Inferior parietal cortex (tissue), 1 donor: ENCODE measurements at regions not wholly inside any gene's neighbourhood (a gene's known extent, or its start where the extent isn't known, plus 50 kb on each side); places are given as distances from the start of the nearest gene placed in this dataset.

Experiments used
- DNase-seq: peaks from one replicate; pipeline ENCODE4 v3.0.0-alpha.2; 2016; ENCODE audit errors: extremely low spot score

DNA sequence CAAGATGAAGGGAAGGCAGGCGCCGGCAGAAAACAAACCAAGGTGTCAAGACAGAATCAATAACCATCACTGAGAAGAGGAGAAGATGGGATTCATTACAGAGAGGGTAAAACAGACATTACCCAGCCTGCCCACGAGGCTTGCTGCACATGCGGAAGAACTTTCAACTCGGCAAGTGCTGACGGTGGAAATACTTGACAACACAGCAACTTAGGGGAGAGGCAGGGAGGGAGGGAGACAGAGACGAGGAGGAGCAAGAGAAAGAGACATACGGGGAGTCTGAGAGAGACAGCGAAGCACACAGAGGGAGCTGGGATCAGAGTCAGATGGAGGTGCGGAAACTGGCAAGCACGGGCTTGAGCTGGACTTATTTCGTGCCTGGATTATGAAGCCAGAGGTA, 129.3 kb upstream of the NECTIN1 start:
- DNase-seq = no peak

DNA sequence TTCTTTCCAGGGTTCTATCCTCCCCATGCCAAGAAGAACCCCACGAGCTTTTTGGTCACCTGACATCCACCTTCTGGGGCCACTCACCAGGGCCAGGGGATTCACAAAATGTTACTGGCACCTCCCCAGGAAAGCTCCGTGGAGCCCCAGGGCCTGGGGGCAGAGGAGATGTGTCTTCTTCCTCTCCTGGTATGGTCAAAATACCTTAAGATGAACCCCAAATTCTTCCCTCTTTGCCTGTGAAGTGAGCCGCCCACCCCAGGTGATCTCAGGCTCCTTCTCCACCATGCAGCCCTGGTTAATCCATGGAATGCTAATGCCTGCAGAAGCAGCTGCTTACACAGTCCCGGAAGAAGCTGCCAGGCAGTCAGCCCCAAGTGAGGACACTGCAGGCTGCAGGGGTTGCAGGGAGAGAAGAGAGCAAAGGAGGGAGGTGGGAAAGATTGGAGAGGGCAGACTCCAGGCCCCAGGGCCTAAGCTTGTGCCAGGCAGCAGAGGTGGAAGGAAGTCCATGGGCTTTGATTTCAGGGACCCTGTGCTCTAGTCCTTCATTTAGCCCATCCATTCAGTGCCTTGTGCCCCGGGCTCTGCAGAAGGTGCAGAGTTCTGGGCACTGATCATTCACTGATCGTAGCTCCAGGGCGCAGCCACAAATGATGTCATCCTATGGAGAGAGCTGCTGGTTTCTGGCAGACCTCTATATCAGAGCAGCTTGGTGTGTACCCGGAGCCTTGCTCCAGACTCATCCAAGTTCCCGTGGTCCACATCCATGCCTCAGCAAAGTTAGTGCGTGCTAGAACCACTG, 127.9 kb upstream of the NECTIN1 start:
- DNase-seq = no peak

DNA sequence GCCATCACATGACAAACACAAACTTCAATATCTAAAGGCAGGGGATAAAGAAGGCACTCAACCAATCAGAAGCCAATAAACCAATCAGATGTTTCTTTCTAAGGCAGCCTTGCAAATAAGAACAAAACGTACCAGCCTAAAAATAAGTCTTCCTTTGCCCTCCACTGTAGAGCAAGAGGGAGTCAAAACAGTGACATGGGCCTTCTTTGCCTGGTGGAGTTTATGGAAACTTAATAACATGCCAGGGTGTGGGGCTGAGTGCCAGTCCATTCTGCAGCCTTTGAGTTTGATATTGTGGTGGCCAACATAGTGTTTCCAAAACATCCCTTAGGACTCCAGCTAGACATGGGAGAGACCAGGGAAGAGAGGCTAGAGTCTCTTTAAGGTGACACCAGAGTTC, 126.1 kb upstream of the NECTIN1 start:
- no peak for DNase-seq

DNA sequence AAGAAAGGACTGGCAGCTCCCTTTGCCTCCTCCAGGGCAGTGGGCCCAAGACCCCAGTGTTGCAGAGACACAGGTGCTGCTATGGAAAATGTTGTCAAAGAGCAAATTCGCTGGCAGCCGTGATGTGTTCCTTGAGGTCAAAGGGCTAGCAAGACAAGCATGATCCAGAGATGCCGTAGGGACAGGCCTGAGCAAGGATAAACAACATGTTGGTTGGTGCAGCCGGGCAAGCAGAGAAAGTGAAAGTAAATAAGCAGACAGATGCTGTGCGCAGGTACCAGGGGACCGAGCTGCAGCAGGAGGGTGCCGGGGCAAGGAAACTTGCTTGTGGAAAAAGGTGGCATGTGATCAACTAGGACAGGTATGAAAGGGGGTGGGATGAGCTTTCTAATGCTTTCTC, 125.5 kb upstream of the NECTIN1 start:
- DNase-seq = no peak

DNA sequence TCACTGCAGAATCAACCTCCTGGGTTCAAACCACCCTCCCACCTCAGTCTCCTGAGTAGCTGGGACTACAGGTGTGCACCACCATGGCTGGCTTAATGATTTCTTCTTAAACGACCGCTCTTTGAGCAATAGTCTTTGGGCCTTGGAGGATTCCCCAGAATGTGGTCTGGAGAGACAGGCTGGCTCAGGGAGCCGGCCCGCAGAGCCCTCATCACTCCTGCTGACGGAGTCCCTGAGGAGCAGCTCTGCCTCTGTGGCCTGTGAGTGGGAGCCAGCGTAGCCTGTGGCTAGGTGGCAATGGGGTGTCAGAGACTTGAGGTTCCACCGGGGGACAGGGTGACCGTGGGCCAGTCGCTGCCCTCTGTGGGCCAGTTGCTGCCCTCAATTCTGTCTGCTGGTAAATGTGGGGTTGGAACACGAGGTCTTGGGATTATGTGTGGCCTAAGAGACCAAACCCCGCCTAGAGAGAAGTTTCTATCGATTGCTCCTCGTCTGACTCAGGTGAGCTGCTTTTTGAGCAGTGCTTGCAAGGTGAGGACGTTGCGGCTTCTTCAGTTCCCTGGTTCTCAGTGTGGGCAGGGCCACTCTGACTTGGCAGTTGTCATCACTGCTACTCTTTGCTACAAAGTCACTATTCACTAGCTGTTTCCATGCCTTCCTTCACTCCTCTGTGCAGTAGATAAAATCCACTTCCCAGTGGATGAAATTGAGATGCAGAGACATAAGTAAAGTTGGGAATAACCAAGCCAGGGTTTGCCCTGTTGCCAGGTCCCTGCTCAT, 124.8 kb upstream of the NECTIN1 start:
- DNase-seq = no peak

DNA sequence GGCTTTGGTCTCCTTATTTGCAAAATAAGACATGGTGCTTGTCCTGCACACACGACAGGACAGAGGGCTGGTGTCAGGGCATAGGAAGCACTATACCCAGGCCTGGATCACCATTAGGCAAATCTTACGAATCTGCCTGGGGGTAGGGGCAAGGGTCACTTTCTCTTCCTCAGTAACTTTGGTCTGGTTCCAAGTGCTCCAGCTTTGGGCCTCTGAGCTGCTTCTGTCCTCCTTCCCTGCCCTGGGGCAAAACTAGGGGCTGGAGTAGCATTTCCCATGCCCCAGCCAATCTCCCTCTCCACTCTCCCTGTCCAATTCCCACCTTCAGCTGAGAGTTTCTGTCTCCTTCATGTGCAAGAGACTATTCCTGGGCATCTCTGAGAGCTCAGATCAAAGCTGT, 123.7 kb upstream of the NECTIN1 start:
- no peak for DNase-seq

DNA sequence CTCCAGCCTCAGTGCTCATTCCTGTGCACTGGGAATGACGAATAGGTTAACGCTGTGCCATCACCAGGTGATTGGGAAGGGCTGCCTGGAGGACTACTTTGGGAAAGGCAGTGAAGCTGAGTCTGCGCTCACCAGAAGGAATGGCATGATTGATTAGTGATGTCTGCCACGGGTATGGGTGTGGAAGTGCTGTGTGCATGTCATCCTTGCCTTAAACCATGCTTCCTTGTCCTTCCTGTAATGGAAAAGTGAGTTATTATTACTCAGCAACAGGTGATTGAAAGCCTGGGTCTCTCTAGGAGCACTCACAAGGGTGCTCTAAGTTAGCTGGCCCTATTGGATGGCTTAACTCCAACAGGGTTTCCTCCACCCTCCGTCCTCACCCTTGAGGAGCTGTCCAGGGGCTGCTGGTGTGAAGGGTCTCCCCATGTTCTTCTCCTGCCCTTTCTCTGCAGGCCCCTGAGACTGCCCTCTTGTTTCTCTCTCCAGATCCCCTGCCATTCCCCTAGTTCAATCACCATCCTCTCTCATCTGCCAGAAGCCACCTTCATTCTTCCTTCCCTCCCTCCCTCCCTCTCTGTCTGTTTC, 121.9 kb upstream of the NECTIN1 start:
- no peak for DNase-seq

DNA sequence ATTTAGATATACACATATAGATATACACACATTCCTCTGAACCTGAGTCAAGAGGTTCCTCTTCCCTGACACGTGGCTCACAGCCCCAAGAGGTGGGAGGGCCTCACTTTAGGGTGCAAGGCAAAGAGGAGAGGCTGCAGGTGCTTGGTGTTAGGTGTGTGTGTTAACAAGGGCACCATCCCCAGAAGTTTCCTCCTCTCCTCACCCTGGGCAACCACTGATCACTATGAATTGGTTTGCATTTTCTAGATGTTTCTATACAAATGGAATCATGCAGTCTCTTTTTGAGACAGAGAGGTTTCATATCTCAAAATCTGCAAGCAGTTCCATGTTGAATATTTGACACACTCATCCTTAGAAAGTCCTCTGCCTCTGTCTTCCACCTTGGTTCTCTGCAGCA, 120.9 kb upstream of the NECTIN1 start:
- no peak for DNase-seq

DNA sequence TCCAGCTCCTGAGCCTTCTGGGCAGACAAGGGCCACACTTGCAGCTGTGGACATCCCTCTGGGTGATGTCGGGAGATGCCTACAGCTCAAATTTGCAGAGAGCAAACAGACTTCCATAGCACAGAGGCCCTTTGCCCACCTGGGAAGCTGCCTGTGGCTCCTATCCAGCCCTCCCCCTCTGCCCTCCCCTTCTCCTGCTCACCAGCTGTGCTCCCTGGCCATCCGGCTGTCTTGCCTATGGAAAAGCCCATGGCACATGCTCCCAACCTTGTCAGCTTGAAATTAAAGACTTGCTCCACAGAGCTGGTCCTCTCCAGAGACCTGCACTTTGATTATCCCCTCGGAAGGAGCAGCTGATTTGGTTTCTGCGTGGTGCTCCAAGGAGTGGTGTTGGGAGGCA, 118.9 kb upstream of the NECTIN1 start:
- DNase-seq = no peak

DNA sequence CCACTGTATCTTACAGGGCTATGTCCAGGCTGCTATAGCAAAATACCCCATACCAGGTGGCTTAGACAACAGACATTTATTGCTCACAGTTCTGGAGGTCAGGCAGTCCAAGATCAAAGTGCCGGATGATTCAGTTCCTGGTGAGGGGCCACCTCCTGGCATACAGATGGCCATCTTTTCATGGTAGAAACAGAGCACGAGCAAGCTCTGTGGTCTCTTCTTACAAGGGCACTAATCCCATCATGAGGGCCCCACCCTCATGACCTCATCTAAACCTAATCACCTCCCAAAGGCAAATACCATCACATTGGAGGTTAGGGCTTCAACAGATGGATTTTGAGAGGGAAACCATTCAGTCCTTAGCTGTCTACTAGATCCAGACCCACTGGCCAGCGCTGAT, 117.4 kb upstream of the NECTIN1 start:
- DNase-seq = no peak

DNA sequence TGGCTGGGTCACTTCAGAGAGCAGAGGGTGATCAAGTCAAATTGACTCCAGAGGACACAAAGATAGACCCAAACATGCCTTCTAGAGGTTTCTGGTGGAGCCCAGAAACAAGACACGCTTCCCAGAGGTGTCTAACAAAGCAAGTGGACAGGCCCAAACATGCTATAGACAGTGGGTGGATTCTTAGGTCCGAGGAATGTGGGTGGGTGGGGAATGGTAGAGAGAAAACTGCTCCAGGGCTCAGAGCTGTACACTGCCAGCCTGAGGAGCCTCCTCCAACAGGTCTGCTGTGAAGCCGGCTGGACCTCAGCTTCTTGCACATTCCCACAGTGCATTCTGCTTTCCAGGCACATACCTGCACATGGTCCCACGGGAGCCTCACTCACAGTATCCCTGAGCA, 116.8 kb upstream of the NECTIN1 start:
- DNase-seq = no peak

DNA sequence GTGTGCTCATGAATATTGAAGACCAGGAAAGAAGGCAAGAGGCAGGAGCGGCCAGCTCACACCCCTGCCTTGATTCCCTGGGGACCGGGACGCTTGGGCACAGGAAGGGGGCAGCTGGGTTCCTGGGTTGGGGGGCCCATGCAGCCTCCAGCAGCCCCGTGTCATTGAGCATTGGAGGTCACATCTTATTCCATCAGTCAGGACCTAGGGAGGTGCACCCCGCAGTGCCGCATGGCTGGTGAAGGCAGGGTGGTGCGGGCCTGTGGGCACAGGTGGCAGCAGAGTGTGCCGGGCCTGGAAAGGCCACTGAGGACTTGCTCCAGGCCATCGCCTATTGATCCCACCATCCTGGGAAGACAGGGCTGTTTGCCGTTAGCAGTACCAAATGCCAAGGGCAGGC, 116.3 kb upstream of the NECTIN1 start:
- no peak for DNase-seq

DNA sequence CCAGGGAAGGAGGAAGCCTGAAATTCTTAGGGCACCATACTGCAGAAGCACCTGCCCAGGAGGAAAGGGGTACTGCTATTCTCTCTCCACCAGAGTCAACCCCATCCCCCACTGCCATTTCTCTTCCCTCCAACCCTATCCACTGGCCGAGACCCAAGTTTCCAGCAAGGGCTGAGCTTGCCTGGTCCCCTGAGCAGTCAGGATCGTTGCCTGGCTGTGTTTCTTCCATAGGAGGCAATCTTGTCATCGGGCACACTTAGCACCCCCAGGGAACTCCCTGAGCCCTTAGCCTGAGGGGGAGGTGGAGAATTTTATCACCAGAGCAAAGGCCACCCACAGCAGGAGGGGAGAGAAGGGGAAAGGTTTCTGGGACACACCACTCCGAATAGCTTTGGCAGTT, 115.8 kb upstream of the NECTIN1 start:
- DNase-seq = no peak

DNA sequence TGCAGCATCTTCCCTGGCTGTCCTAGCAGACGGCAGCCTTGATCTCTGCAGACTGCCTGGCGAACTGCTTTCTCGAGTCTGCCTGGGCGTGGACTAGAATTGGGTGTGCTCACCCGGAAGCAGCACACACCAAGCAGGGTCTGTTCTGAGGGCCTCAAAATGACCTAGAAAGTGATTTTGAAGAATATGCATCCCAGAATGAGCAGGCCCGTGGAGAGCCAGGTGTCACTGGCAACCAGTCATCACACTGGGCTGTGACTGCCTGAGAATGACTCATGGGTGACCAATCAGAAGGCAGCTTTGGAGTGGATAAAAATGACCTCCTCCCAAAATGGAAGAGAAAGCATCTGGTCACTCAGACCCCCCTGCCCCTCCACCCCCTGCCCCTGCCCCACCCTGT, 114.9 kb upstream of the NECTIN1 start:
- no peak for DNase-seq

DNA sequence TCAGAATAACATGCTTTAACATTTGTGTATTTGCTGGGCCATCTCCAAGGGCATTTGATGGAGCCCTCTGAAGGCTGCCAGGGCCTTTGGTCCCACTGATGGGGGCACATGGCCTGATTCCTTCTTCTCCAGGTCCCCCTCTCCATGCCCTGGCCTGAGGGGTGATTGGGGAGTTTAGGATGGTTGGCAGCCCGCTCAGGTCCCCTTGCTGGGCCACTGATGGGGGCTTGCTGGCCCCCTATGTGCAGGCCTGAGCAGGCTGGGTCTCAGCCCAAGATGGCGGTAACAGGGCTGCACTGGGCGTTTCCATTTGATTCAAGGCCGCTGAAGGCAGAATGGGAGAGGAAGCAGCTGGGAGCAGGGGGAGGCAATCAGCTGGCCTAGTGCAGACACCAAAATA, 113.7 kb upstream of the NECTIN1 start:
- no peak for DNase-seq

DNA sequence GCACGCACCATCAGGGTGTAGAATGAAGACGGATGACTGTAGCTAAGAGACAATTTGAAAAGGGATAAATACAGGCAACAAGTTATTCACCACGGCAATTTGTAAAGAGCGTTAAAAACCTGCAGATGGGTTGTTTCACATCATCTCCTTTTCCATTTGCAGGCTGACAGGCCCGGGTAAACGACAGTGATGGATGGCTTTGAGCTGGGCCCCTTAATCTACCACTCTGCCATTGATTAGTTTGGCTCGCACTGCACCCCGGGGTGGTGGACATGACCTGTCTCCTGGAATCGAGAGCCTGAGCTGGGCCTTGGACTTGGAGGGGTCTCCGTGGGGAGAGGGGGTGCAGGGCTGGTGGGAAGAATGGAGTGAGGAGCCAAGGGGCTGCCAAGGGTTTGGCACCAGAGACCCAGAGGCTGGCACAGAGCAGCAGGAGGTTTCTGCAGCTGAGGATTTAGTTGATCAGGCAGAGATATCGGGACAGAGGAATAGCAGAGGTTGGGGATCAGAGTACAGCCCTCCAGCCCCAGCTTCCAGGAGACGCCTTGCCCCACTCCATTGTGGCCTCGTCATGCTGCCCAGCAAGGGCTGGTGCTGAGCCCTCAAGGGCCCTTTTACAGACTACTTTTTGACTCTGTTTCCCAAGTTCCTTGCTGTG, 110.6 kb upstream of the NECTIN1 start:
- DNase-seq = no peak

DNA sequence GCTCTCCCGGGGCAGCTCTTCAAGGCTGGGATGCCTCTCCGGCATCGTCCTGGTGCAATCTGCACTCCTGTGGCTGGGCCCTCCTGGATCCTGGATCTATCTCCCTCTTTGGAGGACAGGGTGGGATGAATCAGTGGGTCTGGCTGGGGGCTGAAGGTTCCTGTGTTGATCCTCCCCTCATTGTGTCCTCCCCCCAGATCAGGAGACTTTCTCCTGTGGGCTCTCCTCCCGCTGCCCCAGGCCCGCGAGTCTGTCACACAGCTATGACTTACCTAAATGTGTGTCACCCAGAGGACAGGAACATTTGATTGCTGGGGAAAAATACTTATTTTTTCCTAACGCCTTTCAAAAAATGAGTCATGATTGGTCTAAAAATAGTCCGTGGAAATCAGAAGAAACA, 106.8 kb upstream of the NECTIN1 start:
- DNase-seq = no peak

DNA sequence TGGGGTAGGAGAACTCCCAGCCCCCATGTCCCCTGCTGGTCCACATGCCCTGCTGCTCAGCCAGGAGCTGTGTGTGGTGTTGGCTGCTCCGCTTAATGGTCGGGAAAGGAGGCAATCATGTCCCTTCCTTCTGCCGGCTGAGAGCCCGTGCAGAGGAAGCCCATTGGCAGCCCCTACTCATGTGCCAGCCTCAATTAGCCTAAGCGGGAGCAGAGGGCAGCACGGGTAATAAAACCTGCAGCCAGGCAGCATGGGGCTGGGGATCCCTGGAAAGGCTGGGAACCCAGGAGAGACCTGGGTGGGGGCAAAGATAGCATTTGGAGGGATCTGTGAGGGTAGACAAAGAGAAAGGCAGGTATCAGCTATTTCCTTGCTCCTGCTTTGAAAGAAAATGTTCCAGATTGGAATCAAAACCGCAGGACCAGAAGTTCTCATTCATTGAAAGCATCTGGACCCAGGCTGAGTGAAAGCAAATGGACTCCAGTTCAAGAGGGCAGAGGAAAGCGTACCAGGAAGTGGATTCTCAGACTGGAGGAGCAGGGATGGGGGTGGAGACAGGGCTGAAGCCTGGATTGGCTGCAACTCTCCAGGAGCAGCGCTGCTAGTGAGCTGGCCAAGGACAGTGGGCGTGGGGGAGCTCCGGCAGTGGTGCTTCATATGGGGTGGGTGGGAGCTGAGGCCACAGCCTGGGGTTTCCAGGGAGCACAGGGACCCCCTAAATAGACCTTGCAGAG, 103.4 kb upstream of the NECTIN1 start:
- no peak for DNase-seq

DNA sequence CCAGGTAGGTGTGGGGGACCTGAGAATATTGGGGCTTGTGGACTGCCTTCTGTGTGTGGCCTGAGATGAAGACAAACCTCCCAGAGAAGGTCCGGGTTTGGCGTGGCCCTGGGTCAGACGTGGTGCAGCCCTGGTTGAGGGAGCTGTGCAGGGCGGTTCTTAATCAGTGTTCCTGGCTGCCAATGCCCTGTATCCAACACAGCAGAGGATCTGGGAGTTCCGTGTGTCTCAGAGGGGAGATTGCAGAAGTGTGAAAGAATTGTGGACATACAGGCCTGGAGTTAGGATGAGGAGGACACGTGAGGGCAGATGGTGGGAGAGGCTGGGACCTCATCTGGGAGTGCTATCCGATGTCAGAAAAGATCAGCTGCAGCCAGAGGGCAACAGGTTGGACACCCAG, 102.0 kb upstream of the NECTIN1 start:
- no peak for DNase-seq

DNA sequence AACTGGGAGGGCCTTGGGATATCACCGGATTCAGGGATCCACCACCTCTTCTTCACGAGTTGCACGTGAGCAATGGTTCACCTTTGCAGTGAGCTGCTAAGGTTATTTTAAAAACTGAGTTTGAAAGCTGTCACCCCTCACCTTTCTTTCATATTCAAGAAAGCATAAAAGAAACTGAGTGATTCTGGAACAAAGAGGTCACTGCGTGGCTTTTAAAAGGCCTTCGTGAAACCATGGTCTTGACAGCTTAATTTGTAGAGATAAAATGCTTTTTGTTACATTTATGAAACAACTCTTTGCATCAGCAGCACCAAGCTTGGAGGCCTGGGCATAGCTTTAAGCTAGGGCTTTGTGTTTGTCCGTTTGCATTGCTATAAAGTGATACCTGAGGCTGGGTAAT, 101.4 kb upstream of the NECTIN1 start:
- no peak for DNase-seq

DNA sequence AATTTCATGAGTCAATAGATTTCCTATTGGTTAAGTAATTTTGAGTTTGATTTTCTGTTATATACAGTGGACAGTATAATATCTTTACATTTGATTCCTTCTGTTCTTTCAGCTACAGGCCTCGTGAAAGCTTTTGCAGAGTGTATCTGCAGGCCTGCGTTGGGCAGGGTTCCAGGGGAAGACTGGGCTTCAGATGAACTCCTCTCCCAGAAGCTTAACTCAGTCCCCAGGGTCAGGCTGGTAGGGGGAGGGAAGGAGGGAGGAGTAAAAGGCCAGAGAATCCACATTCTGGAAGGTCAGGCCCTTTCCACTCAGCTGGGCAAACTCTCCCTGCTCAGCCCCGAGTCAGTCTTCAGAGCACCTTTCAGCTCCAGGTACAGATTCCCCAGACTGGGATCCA, 100.4 kb upstream of the NECTIN1 start:
- DNase-seq = no peak

DNA sequence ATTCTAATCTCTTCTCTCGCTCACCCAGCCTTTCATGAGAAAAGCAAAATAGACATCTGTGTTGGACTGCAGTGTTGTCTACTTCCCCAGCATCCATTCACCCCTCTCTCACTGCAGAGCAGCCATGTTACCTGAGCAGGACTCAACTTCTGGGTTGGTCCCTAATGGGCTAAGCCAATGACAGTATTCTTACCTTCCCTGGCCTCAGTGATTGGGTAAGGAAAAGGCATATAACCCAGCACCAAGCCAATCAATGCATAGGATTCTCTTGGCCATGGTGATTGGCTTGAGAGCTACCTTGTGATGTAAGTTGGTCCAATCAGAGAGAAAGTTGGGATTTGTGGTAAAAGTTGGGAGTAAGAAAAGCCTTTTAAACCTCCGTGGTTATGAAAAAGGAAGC, 99.8 kb upstream of the NECTIN1 start:
- DNase-seq = no peak
